ENCODE measurements at regions not wholly inside any gene's neighbourhood (a gene's known extent, or its start where the extent isn't known, plus 50 kb on each side); places are given as distances from the start of the nearest gene placed in this dataset.

GRCh38 chr6:85298553-85298952 lies 151.3 kb upstream of the NT5E start:
- no peak for TF ChIP-seq CTCF (IDR thresholded peaks at IDR 0.05; ENCODE audit: low read length)
- no peak for TF ChIP-seq EZH2 (IDR thresholded peaks at IDR 0.05; ENCODE audit: borderline replicate concordance, low read length)
